Large intestine (tissue), 3 donors: ENCODE measurements at regions not wholly inside any gene's neighbourhood (a gene's known extent, or its start where the extent isn't known, plus 50 kb on each side); places are given as distances from the start of the nearest gene placed in this dataset.

Experiments
- DNase-seq, 2 donors: peaks; one replicate each; pipeline versions ENCODE4 v3.0.0 to v3.0.0-alpha.2; 2013
- H3K27ac ChIP-seq: one replicate; pipeline ENCODE4 v1.5.1; 2013; ENCODE audit warnings: low read length
- H3K27me3 ChIP-seq: 2 replicates; pipeline ENCODE4 v1.6.1; 2013; ENCODE audit warnings: low read length; ENCODE audit not compliant: control insufficient read depth, insufficient read depth
- H3K36me3 ChIP-seq: 2 replicates; pipeline ENCODE4 v1.6.1; 2013; ENCODE audit warnings: low read length; ENCODE audit not compliant: control insufficient read depth, insufficient read depth
- H3K4me1 ChIP-seq: one replicate; pipeline ENCODE4 v1.6.1; 2013; ENCODE audit warnings: low read length; ENCODE audit not compliant: control insufficient read depth, insufficient read depth
- H3K4me3 ChIP-seq: one replicate; pipeline ENCODE4 v1.5.1; 2013; ENCODE audit warnings: low read length
- H3K9me3 ChIP-seq: one replicate; pipeline ENCODE4 v1.6.1; 2013; ENCODE audit warnings: mild to moderate bottlenecking, low read depth, low read length, moderate library complexity; ENCODE audit not compliant: control insufficient read depth
- WGBS: methylation state at CpG from one replicate; pipeline ENCODE4 v1.1.5; 2013; ENCODE audit warnings: low lambda C conversion rate; ENCODE audit not compliant: insufficient coverage; 5-methylcytosine and 5-hydroxymethylcytosine counted together

DNA sequence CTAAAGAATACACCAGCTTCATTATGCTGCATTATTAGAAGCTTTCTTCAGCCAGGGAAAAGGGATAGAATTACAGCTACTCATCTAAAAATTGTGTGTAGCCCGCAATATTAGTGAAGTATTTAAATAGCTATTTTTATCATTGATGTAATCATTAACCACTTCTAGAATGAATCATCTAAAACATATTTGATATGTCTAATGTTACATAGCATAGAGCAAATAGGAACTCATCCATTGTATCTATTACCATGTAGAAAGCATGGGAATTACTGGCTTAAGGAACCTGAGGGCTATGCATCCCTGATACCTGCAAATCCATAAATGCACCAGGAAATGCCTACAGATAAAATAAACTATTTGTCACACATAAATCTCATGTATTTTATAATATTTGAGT lies 54.5 kb upstream of the VGLL3 start:
- Histone ChIP-seq H3K4me1 (no peaks in the 10 kb centered on the region), H3K27ac (no peak overlapping the region), H3K27me3 (no peaks in the 10 kb centered on the region), H3K9me3 (no peaks in the 10 kb centered on the region), H3K36me3 (no peaks in the 10 kb centered on the region), H3K4me3 (no peak overlapping the region)
- no CpG with 5 or more reads among the region's 1 CpG for WGBS
- DNase-seq: no peak

DNA sequence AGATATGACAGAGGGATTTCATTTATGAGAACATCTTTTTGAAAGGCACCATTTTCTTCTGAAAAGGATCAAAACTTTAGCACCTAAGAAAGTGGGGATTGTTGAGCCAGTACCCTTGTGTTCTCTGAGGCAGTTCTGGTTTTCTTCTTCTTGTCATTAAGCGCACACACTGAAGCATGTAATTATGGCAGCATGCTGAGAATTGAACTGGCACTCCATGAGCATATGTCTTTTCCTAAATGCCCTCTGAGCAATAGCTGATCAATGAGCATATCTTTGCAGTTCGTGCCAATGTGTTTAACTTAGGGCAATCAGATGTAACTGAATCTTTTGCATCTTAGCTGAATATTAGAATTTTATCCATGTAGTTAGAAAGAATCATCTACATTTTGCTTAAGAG lies 53.9 kb upstream of the VGLL3 start:
- Histone ChIP-seq H3K27ac (no peak overlapping the region), H3K9me3 (no peaks in the 10 kb centered on the region), H3K27me3 (no peaks in the 10 kb centered on the region), H3K4me1 (no peaks in the 10 kb centered on the region), H3K36me3 (no peaks in the 10 kb centered on the region), H3K4me3 (no peak overlapping the region)
- no CpG with 5 or more reads among the region's 2 CpGs for WGBS
- DNase-seq: no peak

DNA sequence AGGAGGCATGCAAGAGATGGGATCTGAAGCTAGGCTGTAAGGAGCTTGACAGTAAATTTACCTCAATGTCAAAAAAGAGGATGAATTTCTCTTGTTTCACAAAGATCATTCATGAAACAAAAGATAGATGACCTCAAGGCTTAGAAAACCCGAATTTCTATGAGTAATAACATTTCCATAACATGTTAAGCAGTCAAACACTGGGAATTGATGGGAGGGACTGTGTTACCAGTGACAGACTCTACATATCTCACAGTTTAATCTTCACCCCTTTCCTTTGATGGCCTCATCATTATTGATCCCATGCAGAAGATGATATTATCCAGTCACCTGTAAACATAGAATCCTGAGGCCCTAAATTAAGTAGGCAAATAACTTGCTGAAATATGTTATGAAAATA lies 53.5 kb upstream of the VGLL3 start:
- Histone ChIP-seq H3K27me3 (no peaks in the 10 kb centered on the region), H3K4me1 (no peaks in the 10 kb centered on the region), H3K4me3 (no peak overlapping the region), H3K36me3 (no peaks in the 10 kb centered on the region), H3K27ac (no peak overlapping the region), H3K9me3 (no peaks in the 10 kb centered on the region)
- no peak for DNase-seq
- no CpG with 5 or more reads among the region's 1 CpG for WGBS

DNA sequence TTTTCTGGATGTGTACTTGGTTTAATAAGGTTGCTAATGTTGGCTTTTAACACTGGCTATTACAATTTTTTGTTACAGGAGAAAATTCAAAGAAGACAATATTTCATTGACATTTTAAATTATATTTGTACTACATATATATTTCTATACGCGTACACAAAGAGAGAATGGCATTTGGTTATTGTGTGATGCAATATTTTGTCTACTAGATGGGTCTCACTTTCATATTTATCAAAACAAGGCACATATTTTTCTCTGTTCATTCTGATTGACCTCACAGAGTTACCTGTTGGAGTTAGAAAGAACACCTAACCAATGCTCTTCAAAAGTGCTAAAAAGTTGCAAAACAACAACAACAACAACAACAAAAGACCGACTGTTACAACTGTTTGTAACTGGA lies 50.2 kb upstream of the VGLL3 start:
- H3K9me3 ChIP-seq: no peaks in the 10 kb centered on the region
- no CpG with 5 or more reads among the region's 3 CpGs for WGBS
- no peaks in the 10 kb centered on the region for H3K36me3 ChIP-seq
- no peak overlapping the region for H3K27ac ChIP-seq
- H3K4me1 ChIP-seq: no peaks in the 10 kb centered on the region
- no peaks in the 10 kb centered on the region for H3K27me3 ChIP-seq
- DNase-seq: no peak
- no peak overlapping the region for H3K4me3 ChIP-seq
